AG04449 (cell line): ENCODE measurements at regions not wholly inside any gene's neighbourhood (a gene's known extent, or its start where the extent isn't known, plus 50 kb on each side); places are given as distances from the start of the nearest gene placed in this dataset.

Experiments used
- CTCF ChIA-PET: fragments of 350-600 bp; formaldehyde crosslinking; extraction: SDS; loops from one replicate; lab custom pipeline; 2021; ENCODE audit warnings: antibody characterized with exemption; lab: Yijun Ruan, JAX
- POLR2A ChIA-PET: fragments of 400-600, 350-600 bp; formaldehyde crosslinking; extraction: SDS; loops from one replicate; lab custom pipeline; 2020; ENCODE audit warnings: antibody characterized with exemption, inconsistent platforms; lab: Yijun Ruan, JAX
- DNase-seq: peaks from one replicate; pipeline ENCODE4 v3.0.0-alpha.2; 2010; ENCODE audit warnings: low read depth, low spot score
- H3K4me3 ChIP-seq: 2 replicates; pipeline ENCODE4 v1.5.1; 2011; ENCODE audit warnings: low read depth, mild to moderate bottlenecking, control low read depth, low read length
- CTCF ChIP-seq: IDR thresholded peaks from one replicate; pipeline ENCODE4 v1.5.1; 2011; ENCODE audit warnings: mild to moderate bottlenecking, moderate library complexity, low read length, control low read depth, inconsistent platforms; ENCODE audit not compliant: insufficient read depth; ENCODE audit errors: missing control alignments

DNA sequence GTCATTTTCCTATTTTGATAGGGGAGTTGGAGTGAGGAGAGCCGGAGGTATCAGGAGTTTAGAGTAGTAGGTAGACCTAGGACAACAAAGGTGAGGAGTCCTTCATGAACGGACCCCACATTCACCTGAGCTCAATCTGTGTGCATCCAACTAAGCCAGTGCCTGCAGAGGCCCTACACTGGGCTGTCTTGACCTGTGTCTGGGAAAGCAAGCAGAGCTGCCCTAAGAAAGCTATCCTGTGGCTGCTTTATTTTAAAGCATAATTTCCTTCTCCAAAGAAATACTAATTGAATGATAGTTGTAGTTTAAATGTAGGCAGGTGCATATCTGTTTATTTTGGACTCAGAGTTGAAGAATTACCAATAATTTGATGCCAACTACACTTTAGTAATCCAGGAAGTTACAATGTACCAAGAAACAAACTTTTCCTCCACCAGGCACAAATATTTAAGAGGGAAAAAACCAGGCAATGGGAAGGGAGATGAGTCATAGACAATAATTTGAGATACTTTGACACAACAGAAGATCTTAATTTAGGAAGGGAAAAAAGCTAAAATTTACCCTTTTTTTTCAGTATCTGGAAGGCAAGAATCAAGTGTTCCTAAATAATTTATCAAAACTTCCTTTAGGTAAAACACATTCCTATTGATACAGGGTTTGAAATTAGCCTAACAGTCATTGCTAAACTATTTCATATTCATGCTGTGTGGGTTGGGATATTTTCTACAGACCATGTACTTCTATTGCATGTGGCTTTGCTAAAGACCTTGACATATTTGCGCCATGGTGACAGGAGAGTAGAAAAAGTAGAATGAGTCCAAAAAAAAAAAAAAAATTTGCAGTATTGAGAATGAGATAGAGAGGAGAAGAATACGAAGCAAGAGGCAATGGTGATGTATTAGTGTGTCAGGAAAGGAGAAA lies 376.6 kb upstream of the TUSC1 start:
- no peak for TF ChIP-seq CTCF
- ChIA-PET POLR2A (no interaction called here), CTCF (no interaction called here)
- no peak overlapping the region for H3K4me3 ChIP-seq
- DNase-seq = no peak

GRCh38 chr9:26053954-26054353 lies 375.7 kb upstream of the TUSC1 start:
- CTCF ChIA-PET = interaction anchor here (0.8 kb wide), 1 partner anchor 10 kb away, joined by 3 read pairs; no protein-coding TSS in a partner anchor
- POLR2A ChIA-PET = no interaction called here
- DNase-seq = no peak
- H3K4me3 ChIP-seq = no peak overlapping the region
- no peak for TF ChIP-seq CTCF

- TF ChIP-seq CTCF = no peak
- POLR2A ChIA-PET = no interaction called here
- CTCF ChIA-PET = interaction anchor here (1.4 kb wide), 1 partner anchor 10 kb away, joined by 3 read pairs; no protein-coding TSS in a partner anchor
- DNase-seq = no peak
- no peak overlapping the region for H3K4me3 ChIP-seq
Observed at GRCh38 chr9:26043431-26043830, 365.2 kb upstream of the TUSC1 start.

- CTCF ChIA-PET = no interaction called here
- no peak for TF ChIP-seq CTCF
- POLR2A ChIA-PET = no interaction called here
Observed at GRCh38 chr9:26034786-26035185, 356.5 kb upstream of the TUSC1 start.

DNA sequence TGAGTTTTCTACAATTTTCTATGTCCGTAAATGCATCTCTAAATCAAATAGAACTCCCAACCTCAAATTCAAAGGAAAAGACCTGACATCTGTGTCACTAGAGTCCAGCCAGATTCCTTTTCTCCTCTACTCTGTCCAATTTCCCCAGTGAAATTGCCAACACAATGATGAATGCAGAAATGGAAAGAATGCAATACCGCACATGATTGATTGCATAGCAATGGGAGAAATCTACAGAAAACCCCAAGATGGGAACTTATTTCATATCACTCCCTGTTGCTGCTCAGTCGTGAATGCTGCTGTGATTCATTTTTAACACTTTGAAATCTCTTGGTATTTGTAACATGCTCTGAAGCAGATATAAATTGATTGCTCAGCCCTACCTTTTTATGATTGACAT lies 355.1 kb upstream of the TUSC1 start:
- ChIA-PET POLR2A (no interaction called here), CTCF (no interaction called here)
- TF ChIP-seq CTCF = no peak
- no peak for DNase-seq
- no peak overlapping the region for H3K4me3 ChIP-seq

More at GRCh38 chr9:26034786-26035185, 356.5 kb upstream of the TUSC1 start:
- H3K4me3 ChIP-seq = no peak overlapping the region
- no peak for DNase-seq

DNA sequence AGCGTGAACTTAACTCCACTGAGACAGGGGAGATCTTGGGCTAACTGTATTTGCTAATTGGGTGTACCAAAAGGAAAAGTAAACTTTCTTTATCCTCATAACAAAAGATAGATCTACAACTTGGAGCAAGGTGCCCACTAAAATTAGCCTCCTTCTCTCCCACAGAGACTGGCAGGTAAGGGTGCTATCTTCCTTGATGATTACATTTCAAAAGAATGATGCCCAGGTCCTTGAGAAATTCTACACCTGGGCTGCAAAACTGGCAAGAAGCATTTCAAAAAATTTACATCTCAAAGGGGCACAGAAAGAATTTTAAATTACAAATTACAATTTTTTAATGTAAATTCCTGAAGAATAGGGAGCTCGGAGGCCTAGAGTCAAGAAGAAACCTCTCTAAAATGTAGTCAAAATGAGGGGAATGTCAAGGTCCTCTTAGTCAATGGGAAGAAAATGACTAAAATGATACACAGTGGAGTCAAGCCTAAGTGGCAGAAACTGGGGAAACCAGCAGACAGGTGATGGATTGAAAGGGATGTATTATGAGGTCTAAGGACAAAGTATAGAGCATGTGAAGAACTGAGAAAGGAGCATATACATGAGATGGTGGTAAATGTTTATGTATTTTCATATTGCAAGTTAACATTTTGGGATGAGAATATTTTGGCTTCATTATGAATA lies 348.3 kb upstream of the TUSC1 start:
- ChIA-PET POLR2A (no interaction called here), CTCF (interaction anchor here (1.2 kb wide), 1 partner anchor 24 kb away, joined by 3 read pairs; no protein-coding TSS in a partner anchor)
- H3K4me3 ChIP-seq = no peak overlapping the region
- no peak for TF ChIP-seq CTCF
- no peak for DNase-seq
